DOHH2 (cell line): ENCODE measurements at regions not wholly inside any gene's neighbourhood (a gene's known extent, or its start where the extent isn't known, plus 50 kb on each side); places are given as distances from the start of the nearest gene placed in this dataset.

Source experiments
- H3F3A ChIP-seq: fragments of 200-600 bp; sonication (generic), shearing (Covaris generic); 2 replicates; pipeline ENCODE4 v1.6.0; 2016; ENCODE audit warnings: antibody characterized with exemption, mild to moderate bottlenecking; ENCODE audit not compliant: control insufficient read depth, insufficient read depth
- H3K27ac ChIP-seq: fragments of 200-600 bp; sonication (generic); 2 replicates; pipeline ENCODE4 v1.5.1; 2014; ENCODE audit warnings: low read depth, mild to moderate bottlenecking, low read length, moderate library complexity
- H3K27me3 ChIP-seq: fragments of 200-600 bp; sonication (generic); 2 replicates; pipeline ENCODE4 v1.6.1; 2014; ENCODE audit warnings: mild to moderate bottlenecking, low read length, mixed read lengths; ENCODE audit not compliant: control insufficient read depth
- H3K36me3 ChIP-seq: fragments of 200-600 bp; sonication (generic); 2 replicates; pipeline ENCODE4 v1.6.1; 2014; ENCODE audit warnings: mild to moderate bottlenecking, low read length, moderate library complexity, mixed read lengths; ENCODE audit not compliant: control insufficient read depth
- H3K4me1 ChIP-seq: fragments of 200-600 bp; sonication (generic); 2 replicates; pipeline ENCODE4 v1.6.1; 2014; ENCODE audit warnings: mild to moderate bottlenecking, low read length, mixed read lengths; ENCODE audit not compliant: control insufficient read depth
- H3K4me2 ChIP-seq: fragments of 200-600 bp; sonication (generic); 2 replicates; pipeline ENCODE4 v1.6.0; 2014; ENCODE audit warnings: mild to moderate bottlenecking, low read length, moderate library complexity
- H3K4me3 ChIP-seq: fragments of 200-600 bp; sonication (generic); 2 replicates; pipeline ENCODE4 v1.5.1; 2014; ENCODE audit warnings: mild to moderate bottlenecking, low read length, mixed read lengths
- H3K79me2 ChIP-seq: fragments of 200-600 bp; sonication (generic); 2 replicates; pipeline ENCODE4 v1.6.1; 2014; ENCODE audit warnings: mild to moderate bottlenecking, low read length, mixed read lengths; ENCODE audit not compliant: control insufficient read depth
- H3K9me2 ChIP-seq: fragments of 200-600 bp; sonication (generic); replicated peaks from 2 replicates; pipeline ENCODE4 v1.6.1; 2014; ENCODE audit warnings: mild to moderate bottlenecking, low read length, mixed read lengths; ENCODE audit not compliant: control insufficient read depth
- H3K9me3 ChIP-seq: fragments of 200-600 bp; sonication (generic); 2 replicates; pipeline ENCODE4 v1.6.1; 2014; ENCODE audit warnings: antibody characterized with exemption, low read length, mixed read lengths; ENCODE audit not compliant: control insufficient read depth, insufficient read depth
- H4K20me1 ChIP-seq: fragments of 200-600 bp; sonication (generic); 2 replicates; pipeline ENCODE4 v1.6.0; 2014; ENCODE audit warnings: low read depth, mild to moderate bottlenecking, antibody characterized with exemption, low read length, moderate library complexity; ENCODE audit not compliant: control insufficient read depth, insufficient read depth
- CTCF ChIP-seq: fragments of 200-600 bp; sonication (generic); IDR thresholded peaks from one replicate; pipeline ENCODE4 v1.5.1; 2014; ENCODE audit warnings: antibody characterized with exemption, mild to moderate bottlenecking, low read depth, low read length; ENCODE audit not compliant: poor library complexity, severe bottlenecking
- EZH2phosphoT487 ChIP-seq: fragments of 200-600 bp; sonication (generic); IDR thresholded peaks from 2 replicates; pipeline ENCODE4 v1.6.1; 2017; ENCODE audit warnings: borderline replicate concordance, mild to moderate bottlenecking, antibody characterized with exemption, low read length, moderate library complexity, mixed read lengths

GRCh38 chr10:130652964-130653578 is 516.9 kb downstream of the GLRX3 start:
- H3K9me3 ChIP-seq = no peaks in the 10 kb centered on the region
- H3K9me2 ChIP-seq = no peaks in the 10 kb centered on the region
- no peak overlapping the region for H3K4me3 ChIP-seq
- H3K27me3 ChIP-seq = no peaks in the 10 kb centered on the region
- no peaks in the 10 kb centered on the region for H3K79me2 ChIP-seq
- H3K27ac ChIP-seq = no peak overlapping the region
- H3K4me2 ChIP-seq = no peak overlapping the region
- no peaks in the 10 kb centered on the region for H3F3A ChIP-seq
- no peaks in the 10 kb centered on the region for H3K4me1 ChIP-seq
- no peak for TF ChIP-seq EZH2phosphoT487
- no peak for TF ChIP-seq CTCF
- no peaks in the 10 kb centered on the region for H3K36me3 ChIP-seq
- H4K20me1 ChIP-seq = no peaks in the 10 kb centered on the region

- H3K27me3 ChIP-seq = no peaks in the 10 kb centered on the region
- H3K4me2 ChIP-seq = no peak overlapping the region
These were observed 518.5 kb downstream of the GLRX3 start for GRCh38 chr10:130654726-130655125.

GRCh38 chr10:130655313-130656186 is 519.4 kb downstream of the GLRX3 start:
- TF ChIP-seq CTCF (no peak), EZH2phosphoT487 (no peak)
- Histone ChIP-seq H3K79me2 (no peaks in the 10 kb centered on the region), H3K4me2 (no peak overlapping the region), H3K27ac (no peak overlapping the region), H3K36me3 (no peaks in the 10 kb centered on the region), H3K27me3 (no peaks in the 10 kb centered on the region), H3K9me3 (no peaks in the 10 kb centered on the region), H3F3A (no peaks in the 10 kb centered on the region), H3K4me1 (no peaks in the 10 kb centered on the region), H3K9me2 (no peaks in the 10 kb centered on the region), H3K4me3 (no peak overlapping the region), H4K20me1 (no peaks in the 10 kb centered on the region)

More at GRCh38 chr10:130654726-130655125, 518.5 kb downstream of the GLRX3 start:
- Histone ChIP-seq H3K9me3 (no peaks in the 10 kb centered on the region), H3K4me3 (no peak overlapping the region), H3K4me1 (no peaks in the 10 kb centered on the region), H3K79me2 (no peaks in the 10 kb centered on the region), H3F3A (no peaks in the 10 kb centered on the region), H3K27ac (no peak overlapping the region), H3K36me3 (no peaks in the 10 kb centered on the region), H3K9me2 (no peaks in the 10 kb centered on the region), H4K20me1 (no peaks in the 10 kb centered on the region)
- no peak for TF ChIP-seq EZH2phosphoT487
- TF ChIP-seq CTCF = no peak
